Right kidney (tissue), 1 donor: ENCODE measurements at regions not wholly inside any gene's neighbourhood (a gene's known extent, or its start where the extent isn't known, plus 50 kb on each side); places are given as distances from the start of the nearest gene placed in this dataset.
"Not testable (repeated sequence)": the region's sequence is repeated elsewhere in the genome, so short reads cannot be mapped to it uniquely, and the experiment has no call there.

Source experiments
- DNase-seq: peaks from one replicate; pipeline ENCODE4 v3.0.0-alpha.2; 2016

DNA sequence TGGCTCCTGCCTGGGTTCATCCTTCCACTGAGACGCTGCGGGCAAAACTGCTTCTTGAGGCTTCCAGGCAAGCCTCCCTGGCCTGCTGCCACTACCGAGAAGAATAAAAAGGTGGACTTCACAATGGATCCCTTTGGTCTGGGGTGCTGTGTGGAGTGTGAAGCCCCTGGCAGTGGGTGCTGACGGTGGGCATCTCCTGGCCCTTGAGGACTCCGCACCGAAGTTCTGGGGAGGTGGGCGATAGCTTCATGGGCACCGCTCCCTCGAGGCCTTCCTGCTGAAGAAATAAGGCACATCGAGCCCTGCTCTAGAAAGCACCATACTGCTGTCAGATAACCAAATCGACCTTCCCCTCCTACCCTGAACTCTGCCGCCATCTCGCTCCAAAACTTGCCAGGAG lies 106.6 kb upstream of the CTBP2 start:
- DNase-seq: no peak

DNA sequence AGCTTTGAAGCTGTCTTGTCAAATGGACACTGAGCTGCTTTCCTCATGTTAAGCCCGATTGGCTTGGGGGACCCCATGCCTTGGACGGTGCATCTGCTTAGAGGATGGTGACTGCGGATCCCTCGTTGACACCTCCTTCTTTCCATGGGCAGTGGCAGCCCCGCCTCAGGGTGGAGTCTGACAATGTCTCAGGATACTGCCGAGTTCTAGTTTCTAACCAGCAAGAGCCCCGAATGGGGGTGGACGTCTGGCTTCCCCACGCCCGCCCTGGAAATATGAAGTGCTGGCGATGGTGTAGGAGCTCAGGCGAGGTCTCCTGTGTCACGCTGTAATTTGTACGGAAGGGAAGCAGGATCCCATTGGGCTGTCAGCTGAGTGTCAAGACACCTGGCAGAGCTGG lies 106.2 kb upstream of the CTBP2 start:
- no peak for DNase-seq

DNA sequence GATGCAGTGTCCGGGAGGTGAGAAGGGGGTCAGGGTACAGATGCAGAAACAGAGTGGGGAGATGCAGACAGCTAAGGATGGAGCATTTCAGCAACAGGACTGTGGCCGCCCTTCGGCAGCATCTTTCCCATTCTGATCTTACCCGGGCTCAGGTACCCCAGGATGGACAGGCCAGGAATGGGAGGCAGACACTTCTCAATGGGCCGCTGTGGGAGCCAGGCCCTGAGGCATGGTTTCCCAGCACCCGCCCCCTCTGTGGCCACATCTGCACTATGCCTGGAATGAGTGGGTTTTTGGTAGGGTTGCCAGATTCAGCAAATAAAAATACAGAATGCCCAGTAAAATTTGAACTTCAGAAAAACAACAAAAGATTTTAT lies 105.2 kb upstream of the CTBP2 start:
- no peak for DNase-seq

DNA sequence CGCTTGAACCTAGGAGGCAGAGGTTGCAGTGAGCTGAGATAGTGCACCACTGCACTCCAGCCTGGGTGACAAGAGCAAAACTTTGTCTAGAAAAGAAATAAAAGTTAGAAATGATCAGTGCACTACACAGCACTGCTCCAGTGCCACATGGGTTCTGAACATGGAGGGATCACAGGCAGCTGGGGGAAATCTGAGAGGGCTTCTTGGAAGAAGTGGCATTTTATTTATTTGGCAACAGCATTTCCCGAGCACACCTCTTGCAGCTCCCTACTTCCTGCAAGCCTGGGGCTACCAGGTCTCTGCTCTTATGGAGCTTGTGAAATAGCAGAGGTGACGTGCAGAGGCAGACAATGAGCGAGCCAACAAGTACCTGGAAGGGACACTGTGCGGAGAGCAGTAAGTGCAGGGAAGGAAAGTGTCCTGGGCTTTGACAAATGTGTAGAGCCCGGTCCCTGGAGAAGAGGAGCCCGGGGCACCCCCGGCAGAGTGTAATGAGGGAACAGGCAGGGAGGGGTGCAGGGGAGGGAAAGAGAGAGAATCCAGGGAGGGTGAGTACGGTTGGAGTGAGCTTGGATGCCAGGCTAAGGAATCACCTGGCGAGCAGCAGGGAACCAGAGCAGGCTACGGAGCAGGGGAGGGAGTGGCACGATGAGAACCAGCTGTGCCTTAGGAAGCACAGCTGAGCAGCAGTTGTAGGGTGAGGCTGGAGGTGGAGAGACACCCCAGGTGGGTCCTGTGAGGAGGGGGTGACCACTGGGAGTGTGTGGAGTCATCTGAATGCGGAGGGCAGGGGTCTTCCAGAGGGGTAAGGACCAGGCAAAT lies 104.6 kb upstream of the CTBP2 start:
- no peak for DNase-seq

DNA sequence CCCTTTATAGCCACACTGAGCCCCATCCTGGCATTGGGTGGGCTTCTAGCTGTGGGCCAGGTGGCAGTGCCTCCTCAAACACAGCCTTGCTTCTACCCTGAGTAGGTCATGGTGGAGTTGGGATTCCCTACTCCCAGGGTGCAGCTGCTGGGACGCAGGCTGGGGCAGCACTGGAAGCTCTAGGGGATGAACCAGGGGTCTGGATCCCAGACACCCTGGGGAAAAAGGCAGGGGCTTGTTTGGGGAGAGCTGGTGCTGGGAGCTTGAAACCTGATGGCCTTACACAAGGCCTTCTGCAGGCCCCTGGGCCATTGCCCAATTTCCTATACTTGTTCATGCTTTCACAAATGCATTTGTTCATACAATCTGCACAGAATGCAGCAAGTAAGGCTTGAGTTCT lies 103.7 kb upstream of the CTBP2 start:
- no peak for DNase-seq

DNA sequence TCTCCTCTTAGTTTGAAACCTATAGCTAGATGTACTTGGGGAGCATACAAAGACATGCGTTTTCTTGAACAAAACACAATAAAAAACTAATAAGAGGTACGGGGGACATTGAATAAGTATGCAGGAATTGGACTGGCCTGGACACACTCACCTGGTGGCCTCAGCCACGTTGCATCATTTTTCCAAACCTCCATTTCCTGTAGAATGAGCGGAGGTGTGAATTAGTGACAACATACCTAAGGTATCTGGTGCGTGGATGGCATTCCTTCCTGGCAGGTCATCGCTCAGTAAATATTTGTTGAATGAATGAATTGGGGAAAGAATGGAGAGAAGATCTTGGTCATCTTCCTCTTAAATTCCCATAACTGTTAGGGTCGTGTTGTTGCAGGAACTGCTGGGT lies 103.2 kb upstream of the CTBP2 start:
- DNase-seq: no peak

DNA sequence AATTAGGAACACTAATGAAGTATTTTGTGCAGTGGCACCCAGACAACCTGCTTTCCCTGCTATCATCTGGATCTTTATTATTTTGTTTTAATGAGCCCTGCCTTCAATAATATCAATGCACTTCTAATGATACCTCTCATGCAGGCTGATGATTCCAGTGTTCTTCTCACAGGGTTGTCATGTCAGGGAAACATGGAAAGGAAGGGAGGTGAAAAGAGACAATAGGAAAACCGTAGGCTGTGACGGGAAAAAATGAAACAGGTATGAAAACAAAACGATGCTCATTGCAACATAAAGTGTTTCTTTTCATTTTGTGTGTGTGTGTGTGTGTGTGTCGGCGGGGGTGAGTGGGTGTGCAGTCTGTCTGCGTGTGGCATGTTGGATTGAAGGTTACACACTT lies 102.6 kb upstream of the CTBP2 start:
- DNase-seq: no peak

DNA sequence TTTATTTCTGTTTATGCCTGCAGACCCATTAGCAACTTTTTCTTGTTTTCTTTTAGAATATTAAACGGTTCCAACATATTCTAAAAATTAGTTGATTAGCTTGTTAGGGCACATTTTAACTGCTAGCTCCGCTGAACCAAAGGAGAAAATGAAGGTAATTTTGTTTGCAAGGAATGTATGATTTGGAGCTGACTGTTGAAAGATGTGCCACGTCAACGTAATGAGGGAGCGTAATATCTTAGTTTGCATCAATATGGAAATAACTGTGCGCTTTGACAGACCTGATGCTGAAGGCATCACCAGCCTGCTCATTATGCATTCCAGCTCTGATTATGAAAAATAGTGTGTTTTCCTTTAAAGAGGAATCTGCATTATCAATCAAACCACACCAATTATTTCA lies 102.0 kb upstream of the CTBP2 start:
- no peak for DNase-seq

DNA sequence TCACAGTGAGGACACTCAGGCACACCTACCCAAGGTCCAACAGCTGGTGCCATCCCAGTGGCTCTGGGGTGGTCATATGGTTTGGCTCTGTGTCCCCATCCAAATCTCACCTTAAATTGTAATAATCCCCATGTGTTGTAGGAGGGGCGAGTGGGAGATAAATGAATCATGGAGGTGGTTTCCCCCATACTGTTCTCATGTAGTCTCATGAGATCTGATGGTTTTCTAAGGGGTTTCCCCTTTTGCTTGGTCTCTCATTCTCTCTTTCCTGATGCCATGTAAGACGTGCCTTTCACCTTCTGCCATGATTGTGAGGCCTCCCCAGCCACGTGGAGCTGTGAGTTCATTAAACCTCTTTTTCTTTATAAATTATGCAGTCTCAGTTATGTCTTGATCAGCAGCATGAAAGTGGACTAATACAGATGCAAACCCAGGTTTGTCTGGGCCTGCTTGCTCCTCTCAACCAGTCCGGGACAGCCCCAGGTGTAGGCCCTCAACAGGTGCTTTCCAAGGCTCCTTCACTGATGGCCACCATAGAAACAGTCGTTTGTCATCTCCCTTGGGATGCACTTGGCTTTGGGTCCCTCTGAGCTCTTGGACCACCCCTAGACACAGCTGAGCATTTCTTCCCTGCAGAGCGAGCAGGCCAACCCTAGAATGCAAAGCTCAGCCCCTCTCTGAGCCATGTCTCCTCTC lies 101.3 kb upstream of the CTBP2 start:
- no peak for DNase-seq

DNA sequence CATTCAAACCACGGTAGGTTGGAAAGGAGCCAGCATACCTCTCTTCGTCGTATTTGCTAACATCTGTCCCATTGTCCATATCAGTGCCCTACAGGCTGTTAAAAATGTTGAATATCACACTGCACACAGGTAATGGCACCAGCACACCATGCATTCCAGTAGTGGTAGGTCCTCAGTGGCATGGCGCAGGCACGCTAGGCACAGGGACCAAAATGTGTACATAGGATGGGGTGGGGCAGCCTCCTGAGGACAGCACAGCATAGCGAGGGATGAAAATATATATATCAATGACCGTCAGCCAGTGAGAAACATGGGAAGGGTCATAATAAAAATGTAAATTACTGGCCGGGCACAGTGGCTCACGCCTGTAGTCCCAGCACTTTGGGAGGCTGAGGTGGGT lies 99.9 kb upstream of the CTBP2 start:
- no peak for DNase-seq

DNA sequence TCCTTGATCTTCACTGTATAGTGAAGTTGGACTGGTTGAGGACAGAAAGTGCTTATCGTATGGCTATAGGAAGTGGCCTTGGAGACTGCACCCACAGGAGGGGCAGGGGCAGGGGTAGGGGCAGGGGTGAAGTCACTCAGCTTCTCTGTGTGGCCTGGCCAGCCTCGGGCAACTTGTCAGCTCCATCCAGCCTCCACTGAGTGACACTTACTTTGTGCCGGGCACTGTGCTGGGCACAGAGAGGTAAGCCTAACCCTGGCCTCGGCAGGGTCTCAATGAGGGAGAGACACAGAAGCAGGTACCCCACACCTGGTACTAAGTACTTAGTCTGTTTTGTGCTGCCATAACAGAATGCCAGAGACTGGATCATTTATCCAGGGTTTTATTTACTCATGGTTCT lies 99.3 kb upstream of the CTBP2 start:
- no peak for DNase-seq

DNA sequence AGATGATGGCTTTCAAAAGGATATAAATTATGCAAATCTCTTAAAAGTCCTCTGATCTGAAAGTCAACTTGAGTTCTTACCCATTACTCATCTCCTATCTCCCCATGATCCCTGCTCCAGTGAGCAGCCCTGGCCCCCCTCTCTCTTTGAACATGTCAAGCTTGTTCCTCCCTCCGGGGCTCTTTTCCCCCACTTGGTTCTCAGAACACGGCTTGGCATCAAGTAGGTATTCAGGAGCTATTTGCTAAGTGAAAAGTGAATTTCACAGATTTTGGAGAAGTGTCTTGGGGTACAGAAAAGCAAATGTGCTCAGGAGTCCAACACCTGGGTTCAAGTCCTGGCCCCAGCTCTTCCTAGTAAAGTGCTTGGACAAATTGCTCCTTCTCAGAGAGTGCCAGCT lies 98.3 kb upstream of the CTBP2 start:
- DNase-seq: no peak

DNA sequence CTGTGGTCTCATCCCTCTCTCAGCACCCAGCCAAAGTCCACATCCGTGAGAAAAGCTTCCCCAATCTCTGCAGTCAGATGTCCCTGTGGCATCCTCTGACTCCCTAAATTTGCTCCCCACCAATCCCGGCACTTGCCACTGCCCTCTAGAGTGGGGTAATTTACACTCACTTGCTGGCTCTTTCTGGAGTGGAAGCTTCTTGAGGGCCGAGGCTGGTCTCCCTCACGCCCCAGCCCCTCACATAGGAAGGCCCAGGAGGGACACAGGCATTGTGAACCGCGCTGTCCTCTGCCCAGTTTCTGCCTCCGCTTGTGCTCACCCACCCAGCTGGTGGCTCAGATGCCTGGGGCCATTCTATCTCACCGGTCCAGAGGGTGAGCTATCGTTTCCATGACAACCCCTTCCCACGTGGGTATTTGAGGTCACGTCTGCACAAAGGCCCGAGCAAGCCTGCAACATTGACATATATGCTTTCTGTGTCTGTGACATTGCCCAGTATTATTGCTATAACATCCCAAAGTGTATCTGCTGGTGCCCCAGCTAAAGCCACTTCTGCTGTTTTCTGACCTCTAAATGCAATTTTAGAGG lies 97.3 kb upstream of the CTBP2 start:
- no peak for DNase-seq

DNA sequence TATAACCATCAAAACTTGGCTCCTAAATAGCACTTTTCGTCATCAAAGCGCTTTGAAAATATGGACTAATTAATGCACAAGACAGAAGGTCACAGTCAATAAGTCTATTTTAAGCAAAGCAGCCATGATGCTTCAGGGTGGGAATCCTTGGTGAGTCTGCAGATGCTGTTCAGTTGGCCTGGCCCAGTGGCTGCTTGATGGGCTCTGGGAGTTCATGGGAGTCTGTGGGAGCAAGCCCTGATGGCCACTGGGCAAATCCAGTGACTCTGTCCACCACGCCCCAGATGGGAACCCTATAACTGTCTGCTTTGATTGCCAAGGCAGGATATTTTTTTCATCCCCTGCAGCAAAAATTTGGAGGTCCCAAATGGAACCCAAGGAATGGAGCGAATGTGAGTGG lies 95.7 kb upstream of the CTBP2 start:
- no peak for DNase-seq

DNA sequence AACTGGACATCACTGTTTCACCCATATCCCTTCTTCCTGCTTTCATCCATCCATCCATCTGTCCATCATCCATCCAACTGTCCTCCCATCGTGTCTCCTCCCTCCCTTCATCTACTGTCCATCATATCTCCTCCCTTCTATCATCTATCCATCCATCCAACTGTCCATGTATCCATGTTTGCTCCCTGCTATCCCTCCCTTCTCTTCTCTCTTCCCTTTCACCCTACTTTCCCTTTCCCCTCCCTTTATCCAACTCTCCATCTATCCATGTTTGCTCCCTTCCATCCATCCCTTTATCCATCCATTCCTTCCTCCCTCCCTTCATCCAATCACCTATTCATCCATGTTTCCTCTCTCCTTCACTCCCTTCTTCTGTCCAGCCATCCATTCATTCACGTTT lies 92.6 kb upstream of the CTBP2 start:
- no peak for DNase-seq

DNA sequence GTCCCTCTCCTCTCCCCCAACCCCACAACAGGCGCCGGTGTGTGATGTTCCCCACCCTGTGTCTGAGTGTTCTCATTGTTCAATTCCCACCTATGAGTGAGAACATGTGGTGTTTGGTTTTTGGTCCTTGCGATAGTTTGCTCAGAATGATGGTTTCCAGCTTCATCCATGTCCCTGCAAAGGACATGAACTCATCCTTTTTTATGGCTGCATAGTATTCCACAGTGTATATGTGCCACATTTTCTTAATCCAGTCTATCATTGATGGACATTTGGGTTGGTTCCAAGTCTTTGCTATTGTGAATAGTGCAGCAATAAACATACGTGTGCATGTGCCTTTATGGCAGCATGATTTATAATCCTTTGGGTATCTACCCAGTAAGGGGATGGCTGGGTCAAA lies 90.5 kb upstream of the CTBP2 start:
- not testable (repeated sequence) for DNase-seq

DNA sequence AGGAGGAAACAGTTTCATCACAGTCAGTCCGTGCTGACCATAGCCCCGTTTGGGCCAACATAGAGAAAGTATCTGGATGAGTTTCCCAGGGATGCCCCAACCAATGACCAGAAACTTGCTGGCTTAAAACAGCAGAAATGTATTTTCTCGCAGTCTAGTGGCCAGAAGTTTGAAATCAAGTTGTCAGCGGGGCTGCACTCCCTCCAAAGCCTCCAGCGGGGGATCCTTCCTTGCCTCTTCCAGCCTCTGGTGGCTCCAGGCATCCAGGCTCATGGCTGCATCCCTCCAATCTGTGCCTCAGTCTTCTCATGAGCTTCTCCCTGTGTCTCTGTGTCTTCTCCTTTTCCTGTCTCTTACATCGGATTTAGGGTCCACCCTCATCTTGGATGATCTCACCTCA lies 89.6 kb upstream of the CTBP2 start:
- no peak for DNase-seq

DNA sequence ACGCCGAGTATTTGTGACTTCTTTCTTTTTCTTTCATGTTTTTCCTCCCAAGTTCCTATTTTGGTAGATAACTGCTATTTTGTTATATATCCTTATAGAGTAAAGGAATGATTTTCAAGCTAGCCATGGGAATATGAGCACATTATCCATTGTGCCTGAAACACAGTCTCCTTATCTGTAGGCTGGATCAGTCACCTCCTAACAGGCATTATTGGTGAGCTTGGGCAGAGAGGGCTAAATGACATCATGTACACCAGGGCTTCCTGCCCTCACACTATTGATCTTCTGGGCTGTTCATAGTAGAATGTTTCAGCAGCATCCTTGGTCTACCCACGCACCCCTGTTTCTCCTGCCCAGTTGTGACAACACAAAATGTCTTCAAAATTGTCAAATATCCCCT lies 88.1 kb upstream of the CTBP2 start:
- no peak for DNase-seq

DNA sequence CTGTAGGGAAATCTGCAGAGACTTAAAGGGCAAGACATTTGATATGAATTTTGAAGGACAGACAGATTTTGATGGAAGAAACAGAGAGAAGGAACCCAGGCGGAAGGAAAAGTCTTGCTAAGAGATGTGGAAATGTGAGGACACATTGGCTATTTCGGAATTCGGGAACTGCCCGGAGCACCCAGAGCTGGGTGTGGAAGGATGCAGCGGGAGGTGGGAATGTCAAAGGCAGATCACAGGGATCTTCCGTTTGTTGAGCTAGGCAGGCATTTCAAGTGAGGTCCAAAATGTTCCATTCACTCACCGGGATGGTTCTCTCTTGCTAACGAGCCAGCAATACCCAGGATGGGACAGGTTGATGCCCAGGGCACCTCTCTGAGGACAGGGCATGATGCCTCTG lies 87.2 kb upstream of the CTBP2 start:
- DNase-seq: no peak

DNA sequence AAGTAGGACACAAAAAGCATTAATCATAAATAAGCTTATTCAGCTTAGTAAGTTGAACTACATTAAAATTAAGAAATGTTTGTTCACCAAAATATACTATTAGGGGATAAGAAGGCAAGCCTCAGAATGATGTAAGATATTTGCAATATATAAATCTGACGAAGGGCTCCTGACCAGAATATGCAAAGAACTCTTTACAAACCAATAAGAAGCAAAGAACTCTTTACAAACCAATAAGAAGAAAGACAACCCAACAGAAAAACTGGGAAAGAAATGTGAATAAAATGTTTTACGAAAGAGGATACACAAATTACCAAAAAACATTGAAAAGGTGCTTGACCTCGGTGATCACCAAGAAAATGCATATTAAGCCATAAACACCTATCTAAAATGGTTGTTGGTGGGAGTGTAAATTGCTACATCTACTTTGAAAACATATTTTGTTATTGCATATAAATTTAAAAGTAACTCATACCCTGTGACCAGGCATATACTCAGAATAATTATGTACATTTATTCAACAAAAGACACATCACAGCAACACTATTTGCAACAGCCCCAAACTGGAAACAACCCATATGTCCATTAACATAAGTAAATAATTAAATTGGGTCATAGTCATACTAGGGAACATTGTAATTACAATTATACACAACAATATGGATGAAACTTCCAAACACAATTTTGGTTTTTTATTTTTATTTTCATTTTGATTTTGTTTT lies 83.3 kb upstream of the CTBP2 start:
- no peak for DNase-seq

DNA sequence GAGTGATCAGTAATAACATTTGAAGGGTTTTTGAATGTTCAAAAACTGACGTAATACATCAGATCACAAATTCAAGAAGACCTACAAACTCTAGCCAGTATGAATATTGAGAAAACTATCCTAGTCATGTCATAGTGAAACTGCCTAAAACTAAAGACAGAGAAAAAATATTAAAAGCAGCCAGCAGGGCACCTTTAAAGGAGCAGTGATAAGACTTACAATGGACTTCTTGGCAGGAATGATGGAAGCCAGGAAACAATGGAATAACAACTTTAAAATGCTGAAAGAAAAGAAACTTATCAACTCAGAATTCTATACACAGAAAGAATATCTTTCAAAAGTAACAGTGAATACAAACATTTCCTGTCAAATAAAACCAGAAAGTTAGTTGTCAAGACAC lies 78.3 kb upstream of the CTBP2 start:
- no peak for DNase-seq

DNA sequence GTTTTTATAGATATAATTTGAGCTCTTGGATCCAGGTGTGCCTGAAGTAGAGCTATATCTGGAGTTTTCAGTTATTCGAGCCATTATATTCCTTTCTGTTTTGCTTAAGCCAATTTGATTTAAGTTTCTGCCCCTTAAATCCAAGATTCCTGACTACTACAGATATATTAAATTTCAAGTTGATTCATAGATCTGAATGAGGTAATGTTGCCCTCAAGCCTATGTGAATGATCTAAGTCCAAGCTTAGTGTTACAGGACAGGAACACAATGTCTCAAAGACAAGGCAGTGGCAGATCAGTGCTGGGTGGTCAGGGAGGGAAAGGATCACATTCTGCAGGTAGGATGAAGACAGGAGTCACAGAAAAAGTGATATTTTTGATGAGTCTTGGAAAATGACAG lies 75.7 kb upstream of the CTBP2 start:
- DNase-seq: no peak
